VCaP (cell line): ENCODE measurements at regions not wholly inside any gene's neighbourhood (a gene's known extent, or its start where the extent isn't known, plus 50 kb on each side); places are given as distances from the start of the nearest gene placed in this dataset.

Experiments used
- H3K27ac ChIP-seq: fragments of 450-650 bp; 2 replicates; pipeline ENCODE4 v1.5.1; 2017
- CTCF ChIP-seq: fragments of 450-650 bp; conservative IDR thresholded peaks from 2 replicates; pipeline ENCODE4 v1.5.1; 2017; ENCODE audit warnings: mild to moderate bottlenecking, moderate library complexity

DNA sequence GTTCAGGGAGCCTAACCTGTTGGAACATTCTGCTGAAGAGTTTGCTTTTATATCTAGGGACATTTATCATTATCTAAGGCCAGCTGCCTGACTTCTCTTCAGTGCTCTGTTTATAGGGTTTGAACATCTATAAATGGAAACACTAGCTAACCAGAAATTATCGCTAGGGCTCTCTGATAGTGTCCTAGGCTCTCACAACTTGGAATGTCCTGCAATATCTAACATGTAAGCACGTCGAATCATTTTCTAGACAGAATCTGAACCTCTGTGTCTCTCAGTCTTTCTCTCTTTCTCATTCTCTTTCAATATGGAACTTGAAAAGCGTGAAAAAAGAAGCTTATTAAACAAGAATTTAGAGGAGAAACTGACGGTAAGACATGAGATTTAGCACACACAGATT, 92.5 kb upstream of the MLIP start:
- no peak for TF ChIP-seq CTCF
- H3K27ac ChIP-seq = no peak overlapping the region

DNA sequence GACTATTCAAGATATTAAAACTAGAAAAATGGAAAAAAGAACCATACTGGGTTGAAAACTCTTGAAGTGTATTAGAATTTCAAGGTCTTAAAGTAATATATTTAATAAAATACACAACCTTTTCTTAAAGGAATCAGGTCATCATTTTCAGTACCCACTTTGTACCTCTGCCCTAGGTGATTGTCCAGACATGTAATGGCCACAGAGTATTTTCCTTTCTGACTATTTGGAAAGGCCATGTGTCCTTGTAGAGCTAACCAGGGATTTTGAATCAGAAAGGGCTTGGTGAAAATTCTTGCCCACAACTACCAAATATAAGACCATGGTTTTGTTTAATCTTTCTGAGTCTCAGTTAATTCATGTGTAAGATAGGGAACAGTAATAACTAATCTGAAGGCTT, 91.4 kb upstream of the MLIP start:
- no peak for TF ChIP-seq CTCF
- H3K27ac ChIP-seq = peak overlapping the region; percentile 32

DNA sequence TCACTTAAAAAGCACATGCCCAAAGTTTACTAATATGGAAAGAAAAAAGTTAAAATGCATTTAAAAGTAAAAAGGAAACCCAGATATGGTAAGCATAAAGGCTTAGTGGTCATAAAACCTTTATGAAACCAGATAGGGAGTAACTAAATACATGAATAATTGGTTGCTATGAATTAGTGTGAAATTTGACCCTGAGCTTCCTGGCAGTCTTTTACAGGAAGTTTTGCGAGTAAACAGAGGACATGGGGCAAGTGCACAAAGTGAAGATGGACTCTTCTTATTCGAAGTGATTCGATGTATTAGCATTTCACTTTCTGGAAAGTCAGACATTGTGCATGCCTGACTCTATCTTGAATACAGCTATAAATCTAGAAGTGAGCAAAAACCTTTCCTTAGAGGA, 90.9 kb upstream of the MLIP start:
- no peak for TF ChIP-seq CTCF
- H3K27ac ChIP-seq = peak overlapping the region; percentile 32

- no peak overlapping the region for H3K27ac ChIP-seq
- no peak for TF ChIP-seq CTCF
Measured at GRCh38 chr6:54026652-54027400, 84.4 kb upstream of the MLIP start.

GRCh38 chr6:54028170-54028569, 83.1 kb upstream of the MLIP start:
- no peak for TF ChIP-seq CTCF
- H3K27ac ChIP-seq = no peak overlapping the region

DNA sequence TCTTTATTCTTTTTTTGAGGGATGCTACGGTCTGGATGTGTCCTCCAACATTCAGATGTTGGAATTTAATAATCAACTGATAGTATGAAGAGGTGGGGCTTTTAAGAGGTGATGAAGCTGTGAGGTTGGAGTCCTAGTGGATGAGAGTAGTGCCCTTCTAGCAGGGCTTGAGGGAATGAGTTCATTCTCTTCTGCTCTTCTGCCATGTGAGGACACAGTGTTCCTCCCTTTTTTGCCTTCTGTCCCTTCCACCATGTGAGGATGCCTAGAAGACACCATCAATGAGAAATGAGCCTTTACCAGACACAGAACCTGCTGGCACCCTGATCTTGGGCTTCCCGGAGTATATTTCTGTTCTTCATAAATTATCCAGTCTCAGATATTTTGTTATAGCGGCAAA, 82.1 kb upstream of the MLIP start:
- no peak for TF ChIP-seq CTCF

DNA sequence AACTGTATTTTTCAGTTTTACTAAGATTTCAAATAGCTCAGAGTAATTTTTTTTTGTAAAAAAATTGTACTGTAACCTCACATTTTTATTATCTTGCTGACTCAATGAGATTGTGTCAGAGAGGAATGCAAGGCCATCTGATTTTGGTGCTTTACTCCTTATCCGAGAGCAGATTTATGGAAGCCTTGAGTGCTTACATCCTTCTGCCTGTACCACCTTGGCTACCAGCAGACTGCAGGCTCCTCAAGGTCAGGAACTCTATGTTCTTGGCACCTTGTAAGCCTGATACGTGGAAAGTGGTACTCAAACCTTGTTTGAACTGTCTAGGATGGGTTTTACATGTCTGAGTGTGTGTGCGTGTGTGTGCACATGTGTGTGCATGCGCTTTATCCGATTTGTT, 80.1 kb upstream of the MLIP start:
- TF ChIP-seq CTCF = no peak
- no peak overlapping the region for H3K27ac ChIP-seq

More for the DNA sequence above, 82.1 kb upstream of the MLIP start:
- no peak overlapping the region for H3K27ac ChIP-seq
